Endothelial cell of umbilical vein (primary cell): ENCODE measurements at regions not wholly inside any gene's neighbourhood (a gene's known extent, or its start where the extent isn't known, plus 50 kb on each side); places are given as distances from the start of the nearest gene placed in this dataset.

Experiments
- BruUV-seq: library from RNA; stranded (reverse); fragments of 400-500 nt; replicated peaks from 2 replicates; lab custom pipeline; 2021; lab: Mats Ljungman, UMichigan
- CTCF ChIA-PET: fragments of 300-600, 350-600 bp; sonication (Branson Sonifier 250); formaldehyde crosslinking; loops from one replicate; lab custom pipeline; 2021; ENCODE audit warnings: antibody characterized with exemption, inconsistent platforms; lab: Charles Lee
- POLR2A ChIA-PET: fragments of 300-600, 350-600 bp; sonication (Branson Sonifier 250); formaldehyde crosslinking; loops from one replicate; lab custom pipeline; 2021; ENCODE audit warnings: antibody characterized with exemption, inconsistent platforms; lab: Charles Lee
- DNase-seq: peaks from one replicate; pipeline ENCODE4 v3.0.0-alpha.2; 2011; ENCODE audit warnings: low read depth, low spot score
- FAIRE-seq: peaks from 2 replicates; lab custom pipeline; 2011; peaks lifted over from hg19 to GRCh38; lab: Jason Lieb, UNC
- H2AFZ ChIP-seq: 2 replicates; pipeline ENCODE4 v1.6.0; 2012; ENCODE audit warnings: low read depth, low read length, control low read depth, inconsistent platforms
- H3K27ac ChIP-seq: 2 replicates; pipeline ENCODE4 v1.5.1; 2011; ENCODE audit warnings: low read depth, mild to moderate bottlenecking, control low read depth, low read length, moderate library complexity; ENCODE audit not compliant: insufficient read depth
- H3K27me3 ChIP-seq, 2 experiments: 2 replicates each; pipeline versions ENCODE4 v1.6.0 to v1.6.1; 2011; ENCODE audit warnings: low read length in 2 of 2, mixed read lengths in 1 of 2; ENCODE audit not compliant: control insufficient read depth in 2 of 2, insufficient read depth in 2 of 2
- H3K36me3 ChIP-seq, 2 experiments: 2 replicates in 1 of 2; 3 replicates in 1 of 2; pipeline ENCODE4 v1.5.1; 2011; ENCODE audit warnings: low read length in 2 of 2, mild to moderate bottlenecking in 1 of 2, moderate library complexity in 1 of 2; ENCODE audit not compliant: control insufficient read depth in 2 of 2, insufficient read depth in 2 of 2; ENCODE audit errors: extremely low read depth in 1 of 2
- H3K4me1 ChIP-seq: 3 replicates; pipeline ENCODE4 v1.5.1; 2011; ENCODE audit warnings: mild to moderate bottlenecking, low read length; ENCODE audit not compliant: control insufficient read depth, insufficient read depth; ENCODE audit errors: extremely low read depth
- H3K4me2 ChIP-seq: 2 replicates; pipeline ENCODE4 v1.6.1; 2011; ENCODE audit warnings: low read length, control low read depth, mixed read lengths; ENCODE audit not compliant: insufficient read depth
- H3K4me3 ChIP-seq, 3 experiments: fragments of 200-600 bp in 1 of 3; sonication (generic), shearing (Covaris generic) in 1 of 3; replicated peaks in 1 of 3; 2 replicates each; pipeline ENCODE4 v1.5.1; 2011 to 2016; ENCODE audit warnings: control low read depth in 3 of 3, low read length in 3 of 3, mild to moderate bottlenecking in 2 of 3, inconsistent platforms in 1 of 3, low read depth in 1 of 3, moderate library complexity in 1 of 3; ENCODE audit not compliant: insufficient read depth in 1 of 3
- H3K79me2 ChIP-seq: 2 replicates; pipeline ENCODE4 v1.6.0; 2012; ENCODE audit warnings: low read length, inconsistent platforms; ENCODE audit not compliant: control insufficient read depth, insufficient read depth
- H3K9ac ChIP-seq: replicated peaks from 2 replicates; pipeline ENCODE3; 2011; ENCODE audit warnings: low read length, control low read depth; ENCODE audit not compliant: insufficient read depth; ENCODE audit errors: extremely low read depth
- H3K9me1 ChIP-seq: replicated peaks from 3 replicates; pipeline ENCODE4 v1.6.0; 2011; ENCODE audit warnings: mild to moderate bottlenecking, low read length; ENCODE audit not compliant: control insufficient read depth, insufficient read depth; ENCODE audit errors: extremely low read depth
- H3K9me3 ChIP-seq: replicated peaks from 2 replicates; pipeline ENCODE4 v1.5.1; 2012; ENCODE audit warnings: low read length, inconsistent platforms; ENCODE audit not compliant: control insufficient read depth, insufficient read depth
- H4K20me1 ChIP-seq: replicated peaks from 2 replicates; pipeline ENCODE3; 2011; ENCODE audit warnings: mild to moderate bottlenecking, low read length; ENCODE audit not compliant: control insufficient read depth, insufficient read depth; ENCODE audit errors: extremely low read depth
- EZH2 ChIP-seq: IDR thresholded peaks from 2 replicates; pipeline ENCODE4 v1.6.1; 2012; ENCODE audit warnings: borderline replicate concordance, low read depth, mild to moderate bottlenecking, moderate library complexity, low read length, inconsistent platforms; ENCODE audit not compliant: severe bottlenecking
- FOS ChIP-seq: IDR thresholded peaks from 2 replicates; pipeline ENCODE4 v1.6.1; 2011; ENCODE audit warnings: mild to moderate bottlenecking, low read length, moderate library complexity, borderline replicate concordance; ENCODE audit not compliant: insufficient read depth
- GATA2 ChIP-seq: IDR thresholded peaks from 2 replicates; pipeline ENCODE4 v1.7.0; 2011; ENCODE audit warnings: low read depth, mild to moderate bottlenecking, moderate library complexity, mixed read lengths, low read length; ENCODE audit not compliant: insufficient read length, insufficient read depth
- MYC ChIP-seq: IDR thresholded peaks from one replicate; pipeline ENCODE4 v1.6.1; 2011; ENCODE audit warnings: mild to moderate bottlenecking, low read depth, low read length
- POLR2AphosphoS5 ChIP-seq: IDR thresholded peaks from 2 replicates; pipeline ENCODE4 v1.6.1; 2012; ENCODE audit warnings: low read depth, mild to moderate bottlenecking, control low read depth, low read length, moderate library complexity; ENCODE audit not compliant: insufficient read depth
- dilution Hi-C: fragments of 300-500 bp; cut with MboI; formaldehyde crosslinking; loops from one replicate; pipeline ENCODE4 v1.15.0; 2019; ENCODE audit warnings: low sequenced_read_pairs; ENCODE audit not compliant: extremely low pct_ligation_motif_present
- intact Hi-C: fragments of 100-400 bp; cut with micrococcal nuclease; formaldehyde crosslinking; loops from one replicate; pipeline ENCODE4 v1.10.0; 2022
- TF ChIP-seq, protein P1 (sequence below), 2 donors: IDR thresholded peaks; 1 replicate in 1 of 2; 2 replicates in 1 of 2; pipeline ENCODE4 v1.5.1; 2011; ENCODE audit warnings: low read length in 2 of 2, mild to moderate bottlenecking in 2 of 2, moderate library complexity in 2 of 2, control low read depth in 1 of 2, inconsistent platforms in 1 of 2, low read depth in 1 of 2; ENCODE audit not compliant: insufficient read depth in 1 of 2; ENCODE audit errors: extremely low read depth in 1 of 2

DNA sequence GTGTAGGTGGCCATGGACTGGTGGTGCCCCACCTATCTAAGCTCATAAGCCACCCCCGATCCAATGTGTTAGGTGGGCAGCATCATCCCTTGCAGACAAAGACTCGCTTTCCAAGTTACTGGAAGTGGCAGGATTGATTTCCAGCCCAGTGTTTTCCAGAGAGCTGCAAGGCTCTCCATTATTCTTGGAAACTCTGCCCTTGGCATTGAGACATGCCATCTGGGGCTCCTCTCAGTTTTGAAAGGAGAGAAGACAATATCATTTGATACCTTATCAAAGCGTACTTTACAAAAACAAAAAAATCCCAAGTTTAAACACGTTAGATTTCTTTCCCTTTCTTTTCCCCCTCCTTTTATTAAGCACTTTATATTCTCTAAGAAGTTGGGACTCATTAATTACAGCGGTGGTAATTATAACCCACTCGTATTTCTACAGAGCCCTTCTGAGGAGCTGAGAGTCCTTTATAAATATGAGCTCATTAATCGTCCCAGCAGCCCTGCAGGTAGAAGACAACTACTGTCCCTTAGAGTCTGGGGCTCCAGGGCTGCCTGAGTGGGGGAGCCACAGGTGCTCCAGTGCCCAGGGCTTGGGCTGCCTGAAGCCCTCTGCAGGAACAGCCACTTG is 226.1 kb downstream of the TLE3 start:
- FAIRE-seq (no peak), DNase-seq (no peak)
- Histone ChIP-seq H3K27ac (no peak overlapping the region), H3K9me1 (no peaks in the 10 kb centered on the region), H2AFZ (no peak overlapping the region), H3K79me2 (no peaks in the 10 kb centered on the region), H3K9me3 (no peaks in the 10 kb centered on the region), H3K9ac (no peak overlapping the region), H3K4me1 (no peaks in the 10 kb centered on the region), H3K36me3 (no peaks in the 10 kb centered on the region), H3K4me3 (no peak overlapping the region), H4K20me1 (no peaks in the 10 kb centered on the region), H3K4me2 (no peak overlapping the region), H3K27me3 (no peaks in the 10 kb centered on the region)
- POLR2A ChIA-PET, result no interaction called here
- TF ChIP-seq GATA2 (no peak), EZH2 (no peak)
- TF ChIP-seq, protein P1, sequence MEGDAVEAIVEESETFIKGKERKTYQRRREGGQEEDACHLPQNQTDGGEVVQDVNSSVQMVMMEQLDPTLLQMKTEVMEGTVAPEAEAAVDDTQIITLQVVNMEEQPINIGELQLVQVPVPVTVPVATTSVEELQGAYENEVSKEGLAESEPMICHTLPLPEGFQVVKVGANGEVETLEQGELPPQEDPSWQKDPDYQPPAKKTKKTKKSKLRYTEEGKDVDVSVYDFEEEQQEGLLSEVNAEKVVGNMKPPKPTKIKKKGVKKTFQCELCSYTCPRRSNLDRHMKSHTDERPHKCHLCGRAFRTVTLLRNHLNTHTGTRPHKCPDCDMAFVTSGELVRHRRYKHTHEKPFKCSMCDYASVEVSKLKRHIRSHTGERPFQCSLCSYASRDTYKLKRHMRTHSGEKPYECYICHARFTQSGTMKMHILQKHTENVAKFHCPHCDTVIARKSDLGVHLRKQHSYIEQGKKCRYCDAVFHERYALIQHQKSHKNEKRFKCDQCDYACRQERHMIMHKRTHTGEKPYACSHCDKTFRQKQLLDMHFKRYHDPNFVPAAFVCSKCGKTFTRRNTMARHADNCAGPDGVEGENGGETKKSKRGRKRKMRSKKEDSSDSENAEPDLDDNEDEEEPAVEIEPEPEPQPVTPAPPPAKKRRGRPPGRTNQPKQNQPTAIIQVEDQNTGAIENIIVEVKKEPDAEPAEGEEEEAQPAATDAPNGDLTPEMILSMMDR (IDR thresholded peaks at IDR 0.05; ENCODE audit: extremely low read depth in 1 of 2, insufficient read depth in 1 of 2, low read depth in 1 of 2, low read length in 2 of 2), result no peak
- BruUV-seq, result no TSS peak
- CTCF ChIA-PET, result interaction anchor here (1.0 to 1.2 kb wide), 2 partner anchors 11 to 23 kb away, joined by 3 to 5 read pairs; no protein-coding TSS in a partner anchor
- dilution Hi-C loops, result no loop called here
- intact Hi-C loops, result no loop called here

DNA sequence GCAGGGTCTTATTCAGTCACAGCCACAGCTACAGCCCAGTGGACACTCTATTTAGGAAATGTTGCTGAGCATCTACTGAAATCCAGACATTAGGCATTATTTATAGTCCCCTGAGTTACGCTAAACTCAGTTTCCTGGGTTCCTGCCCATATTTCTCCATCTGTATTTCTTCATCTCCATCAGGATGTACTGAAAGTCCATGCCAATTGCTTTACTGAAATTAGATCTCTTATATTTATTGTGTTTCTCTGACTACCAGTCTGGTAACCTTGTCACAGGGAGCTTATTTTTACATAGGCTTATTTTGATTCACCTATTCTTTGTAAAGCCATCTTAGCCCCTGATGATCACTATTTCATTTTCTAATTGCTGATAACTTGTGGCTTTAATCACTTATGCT is 223.9 kb downstream of the TLE3 start:
- no peak overlapping the region for H3K4me2 ChIP-seq
- H3K27me3 ChIP-seq, result no peaks in the 10 kb centered on the region
- no peaks in the 10 kb centered on the region for H4K20me1 ChIP-seq
- FAIRE-seq (no peak), DNase-seq (no peak)
- dilution Hi-C loops (no loop called here), intact Hi-C loops (no loop called here)
- H3K36me3 ChIP-seq, result no peaks in the 10 kb centered on the region
- no peaks in the 10 kb centered on the region for H3K9me3 ChIP-seq
- TF ChIP-seq, protein P1 (IDR thresholded peaks at IDR 0.05; ENCODE audit: extremely low read depth in 1 of 2, insufficient read depth in 1 of 2, low read depth in 1 of 2, low read length in 2 of 2), result no peak
- TF ChIP-seq FOS (no peak), POLR2AphosphoS5 (no peak), MYC (no peak)
- no peak overlapping the region for H3K9ac ChIP-seq
- CTCF ChIA-PET, result interaction anchor here (1.0 to 1.2 kb wide), 2 partner anchors 9 to 10 kb away, joined by 3 read pairs; no protein-coding TSS in a partner anchor
- no peaks in the 10 kb centered on the region for H3K4me1 ChIP-seq
- no peak overlapping the region for H3K4me3 ChIP-seq
- no peak overlapping the region for H3K27ac ChIP-seq
- POLR2A ChIA-PET, result no interaction called here
- BruUV-seq, result no TSS peak
- H3K9me1 ChIP-seq, result no peaks in the 10 kb centered on the region
- no peaks in the 10 kb centered on the region for H3K79me2 ChIP-seq
- no peak overlapping the region for H2AFZ ChIP-seq
